HepG2 (cell line): ENCODE measurements at regions not wholly inside any gene's neighbourhood (a gene's known extent, or its start where the extent isn't known, plus 50 kb on each side); places are given as distances from the start of the nearest gene placed in this dataset.

Experiments used
- ATAC-seq: fragments of 200-7000 bp; cut with Tn5 transposase; 3 replicates; pipeline ENCODE4 v1.9.1; 2020; ENCODE audit warnings: mild to moderate bottlenecking, moderate library complexity
- BruUV-seq: library from RNA; stranded (reverse); fragments of 400-500 nt; replicated peaks from 2 replicates; lab custom pipeline; 2021; lab: Mats Ljungman, UMichigan
- CTCF ChIA-PET: fragments of 300-600 bp; formaldehyde crosslinking; extraction: SDS; loops from one replicate; lab custom pipeline; 2021; ENCODE audit warnings: low total read pairs, inconsistent platforms, low intra/inter-chr PET ratio; lab: Yijun Ruan, JAX
- POLR2A ChIA-PET: fragments of 350-600 bp; sonication (Branson Sonifier 250); formaldehyde crosslinking; loops from one replicate; lab custom pipeline; 2020; ENCODE audit warnings: antibody characterized with exemption, inconsistent platforms; lab: Yijun Ruan, JAX
- DNase-seq: peaks from one replicate; pipeline ENCODE4 v3.0.0-alpha.2; 2015; ENCODE audit warnings: low spot score
- FAIRE-seq: peaks from 3 replicates; lab custom pipeline; 2011; peaks lifted over from hg19 to GRCh38; lab: Jason Lieb, UNC
- H2AFZ ChIP-seq: one replicate; pipeline ENCODE4 v1.6.1; 2011; ENCODE audit warnings: low read length, inconsistent platforms
- H3K27ac ChIP-seq: fragments of 300-600 bp; 3 replicates; pipeline ENCODE4 v1.8.0; 2011; ENCODE audit warnings: mixed run types, mild to moderate bottlenecking, mixed read lengths, low read length, inconsistent platforms; ENCODE audit not compliant: insufficient read depth; ENCODE audit errors: extremely low read length
- H3K27me3 ChIP-seq, 2 experiments: fragments of 200-600 bp in 1 of 2; 2 replicates in 1 of 2; 3 replicates in 1 of 2; pipeline versions ENCODE4 v1.6.0 to v1.8.0; 2011; ENCODE audit warnings: low read length in 2 of 2, mild to moderate bottlenecking in 2 of 2, moderate library complexity in 2 of 2, inconsistent platforms in 1 of 2; ENCODE audit not compliant: insufficient read depth in 2 of 2, control insufficient read depth in 1 of 2
- H3K36me3 ChIP-seq, 2 experiments: fragments of 200-600 bp in 1 of 2; replicated peaks in 1 of 2; 2 replicates in 1 of 2; 3 replicates in 1 of 2; pipeline versions ENCODE4 v1.5.1 to v1.8.0; 2011; ENCODE audit warnings: low read length in 2 of 2, inconsistent platforms in 1 of 2; ENCODE audit not compliant: insufficient read depth in 2 of 2, control insufficient read depth in 1 of 2
- H3K4me1 ChIP-seq: 2 replicates; pipeline ENCODE4 v1.5.1; 2012; ENCODE audit warnings: low read length, inconsistent platforms; ENCODE audit not compliant: insufficient read depth
- H3K4me2 ChIP-seq: 2 replicates; pipeline ENCODE4 v1.6.0; 2011; ENCODE audit warnings: low read depth, low read length, inconsistent platforms
- H3K4me3 ChIP-seq, 3 experiments: fragments of 200-600 bp in 1 of 3; sonication (generic), shearing (Covaris generic) in 1 of 3; replicated peaks in 1 of 3; 2 replicates each; pipeline ENCODE4 v1.5.1; 2011 to 2016; ENCODE audit warnings: low read length in 3 of 3, inconsistent platforms in 2 of 3, low read depth in 2 of 3, mild to moderate bottlenecking in 2 of 3, control low read depth in 1 of 3, mixed read lengths in 1 of 3; ENCODE audit not compliant: insufficient read depth in 1 of 3
- H3K79me2 ChIP-seq: one replicate; pipeline ENCODE4 v1.6.1; 2011; ENCODE audit warnings: low read length, inconsistent platforms; ENCODE audit not compliant: insufficient read depth
- H3K9ac ChIP-seq: 2 replicates; pipeline ENCODE4 v1.6.0; 2011; ENCODE audit warnings: mild to moderate bottlenecking, low read depth, low read length, inconsistent platforms; ENCODE audit not compliant: insufficient read depth
- H3K9me3 ChIP-seq: 2 replicates; pipeline ENCODE4 v1.5.1; 2012; ENCODE audit warnings: mild to moderate bottlenecking, low read length
- H4K20me1 ChIP-seq: 2 replicates; pipeline ENCODE4 v1.6.0; 2011; ENCODE audit warnings: inconsistent platforms, mild to moderate bottlenecking, low read length, moderate library complexity; ENCODE audit not compliant: insufficient read depth
- CBFB ChIP-seq: sonication (generic); formaldehyde crosslinking; IDR thresholded peaks from 2 replicates; pipeline ENCODE4 v1.4.0; 2020; ENCODE audit warnings: missing genetic modification reagents
- GPBP1L1 ChIP-seq: sonication (generic); formaldehyde crosslinking; IDR thresholded peaks from 2 replicates; pipeline ENCODE4 v1.5.0; 2020; ENCODE audit warnings: mild to moderate bottlenecking, missing genetic modification reagents
- HMGXB4 ChIP-seq, 2 experiments: sonication (generic) in 1 of 2; formaldehyde crosslinking in 1 of 2; IDR thresholded peaks; 2 replicates each; pipeline versions ENCODE4 v1.4.0 to v1.6.1; 2018 to 2020; ENCODE audit warnings: missing genetic modification reagents in 2 of 2, borderline replicate concordance in 1 of 2, low read depth in 1 of 2, mild to moderate bottlenecking in 1 of 2, missing biosample characterization in 1 of 2
- HNRNPUL1 ChIP-seq: fragments of 200-400 bp; formaldehyde crosslinking; IDR thresholded peaks from 2 replicates; pipeline ENCODE4 v1.6.1; 2017; ENCODE audit warnings: low read depth, mild to moderate bottlenecking, low read length, moderate library complexity
- KMT2B ChIP-seq: IDR thresholded peaks from 2 replicates; pipeline ENCODE4 v1.6.1; 2016; ENCODE audit warnings: missing genetic modification reagents, missing compliant biosample characterization
- MXD3 ChIP-seq: IDR thresholded peaks from 2 replicates; pipeline ENCODE4 v1.6.1; 2016; ENCODE audit warnings: mild to moderate bottlenecking, missing biosample characterization, missing genetic modification reagents
- PITX1 ChIP-seq: sonication (generic); formaldehyde crosslinking; IDR thresholded peaks from 2 replicates; pipeline ENCODE4 v1.5.1; 2020; ENCODE audit warnings: mild to moderate bottlenecking, missing genetic modification reagents
- RORA ChIP-seq: sonication (generic); formaldehyde crosslinking; IDR thresholded peaks from 2 replicates; pipeline ENCODE4 v1.5.0; 2020; ENCODE audit warnings: mild to moderate bottlenecking, missing genetic modification reagents, moderate library complexity
- TERF1 ChIP-seq: sonication (generic); formaldehyde crosslinking; IDR thresholded peaks from 2 replicates; pipeline ENCODE4 v1.8.0; 2022; ENCODE audit warnings: mild to moderate bottlenecking, missing genetic modification reagents, moderate library complexity
- ZNF17 ChIP-seq: sonication (generic); formaldehyde crosslinking; IDR thresholded peaks from 2 replicates; pipeline ENCODE4 v1.5.0; 2020; ENCODE audit warnings: mild to moderate bottlenecking, missing genetic modification reagents
- ZNF3 ChIP-seq: IDR thresholded peaks from 2 replicates; pipeline ENCODE4 v1.7.0; 2017; ENCODE audit warnings: inconsistent platforms
- ZNF383 ChIP-seq: sonication (generic); formaldehyde crosslinking; IDR thresholded peaks from 2 replicates; pipeline ENCODE4 v1.4.0; 2020; ENCODE audit warnings: missing genetic modification reagents, mild to moderate bottlenecking, borderline replicate concordance
- ZSCAN12 ChIP-seq: sonication (generic); formaldehyde crosslinking; IDR thresholded peaks from 2 replicates; pipeline ENCODE4 v1.9.0; 2021; ENCODE audit warnings: mild to moderate bottlenecking, missing genetic modification reagents
- WGBS: methylation state at CpG from one replicate; pipeline ENCODE4 v1.1.6; 2017; ENCODE audit warnings: low lambda C conversion rate; 5-methylcytosine and 5-hydroxymethylcytosine counted together
- in situ Hi-C: cut with HindIII; loops from 2 replicates; pipeline ENCODE4 v1.10.0; 2017; ENCODE audit warnings: low pct_unique_long_range_greater_than_20kb; ENCODE audit not compliant: extremely low pct_ligation_motif_present
- intact Hi-C: fragments of 100-400 bp; cut with micrococcal nuclease; formaldehyde crosslinking; loops from one replicate; pipeline ENCODE4 v1.10.0; 2022; ENCODE audit not compliant: unreplicated experiment

GRCh38 chr5:28463728-28464127, 1425.3 kb upstream of the CDH9 start:
- DNase-seq (no peak), FAIRE-seq (no peak), ATAC-seq (no peak)
- Histone ChIP-seq H3K27me3 (no peaks in the 10 kb centered on the region), H3K79me2 (no peaks in the 10 kb centered on the region), H3K36me3 (no peaks in the 10 kb centered on the region), H3K4me1 (no peaks in the 10 kb centered on the region), H3K27ac (no peak overlapping the region), H2AFZ (no peak overlapping the region), H4K20me1 (no peaks in the 10 kb centered on the region), H3K4me3 (no peak overlapping the region), H3K9ac (no peak overlapping the region), H3K4me2 (no peak overlapping the region), H3K9me3 (no peaks in the 10 kb centered on the region)
- POLR2A ChIA-PET: no interaction called here
- WGBS: 49% methylated on average over 4 of the region's 4 CpGs
- intact Hi-C loops (no loop called here), in situ Hi-C loops (no loop called here)
- BruUV-seq: no TSS peak
- CTCF ChIA-PET: no interaction called here
- no peak for TF ChIP-seq KMT2B
- TF ChIP-seq MXD3 (CRISPR knock-in tag): no peak
- no peak for TF ChIP-seq RORA (CRISPR knock-in tag)
- TF ChIP-seq HNRNPUL1: no peak
- TF ChIP-seq ZNF383 (CRISPR knock-in tag): no peak
- TF ChIP-seq PITX1 (CRISPR knock-in tag): no peak
- TF ChIP-seq GPBP1L1 (CRISPR knock-in tag): no peak
- TF ChIP-seq ZNF17 (CRISPR knock-in tag): no peak
- TF ChIP-seq CBFB (CRISPR knock-in tag): no peak
- no peak for TF ChIP-seq ZNF3 (CRISPR knock-in tag)
- TF ChIP-seq HMGXB4 (CRISPR knock-in tag; IDR thresholded peaks at IDR 0.05; ENCODE audit: borderline replicate concordance in 1 of 2, low read depth in 1 of 2): no peak
- no peak for TF ChIP-seq TERF1 (CRISPR knock-in tag)
- TF ChIP-seq ZSCAN12: no peak
